T-cell (primary cell): ENCODE measurements at regions not wholly inside any gene's neighbourhood (a gene's known extent, or its start where the extent isn't known, plus 50 kb on each side); places are given as distances from the start of the nearest gene placed in this dataset.

ENCODE experiments used
- ATAC-seq, 4 experiments: fragments of 200-7000 bp in 3 of 4; fragments of 150-1000 bp in 1 of 4; cut with Tn5 transposase; replicated peaks in 1 of 4; 1 replicate in 3 of 4; 2 replicates in 1 of 4; pipeline ENCODE4 v1.10.0; 2021; ENCODE audit warnings: moderate library complexity in 3 of 4, mild to moderate bottlenecking in 2 of 4, moderate number of reproducible peaks in 1 of 4
- CTCF ChIA-PET, 2 donors: fragments of 300-600 bp; sonication (Branson Sonifier 250); formaldehyde crosslinking; loops; one replicate each; lab custom pipeline; 2022; ENCODE audit warnings: antibody characterized with exemption in 2 of 2; lab: Charles Lee
- POLR2A ChIA-PET, 2 donors: fragments of 300-600 bp; sonication (Branson Sonifier 250); formaldehyde crosslinking; loops; one replicate each; lab custom pipeline; 2022; ENCODE audit warnings: antibody characterized with exemption in 2 of 2; lab: Charles Lee
- DNase-seq, 35 experiments: peaks; one replicate each; pipeline versions ENCODE4 v3.0.0 to v3.0.0-alpha.2; 2013 to 2023
- H3K27ac ChIP-seq: one replicate; pipeline ENCODE4 v1.5.1; 2013; ENCODE audit warnings: low read length
- H3K27me3 ChIP-seq, 2 experiments: replicated peaks in 1 of 2; 1 replicate in 1 of 2; 2 replicates in 1 of 2; pipeline versions ENCODE4 v1.6.1 to v1.7.0; 2013; ENCODE audit warnings: low read length in 1 of 2, mixed read lengths in 1 of 2; ENCODE audit not compliant: control insufficient read depth in 2 of 2, insufficient read depth in 2 of 2; ENCODE audit errors: extremely low read depth in 1 of 2
- H3K36me3 ChIP-seq, 2 donors: 1 replicate in 1 of 2; 2 replicates in 1 of 2; pipeline versions ENCODE4 v1.6.1 to v1.7.0; 2013; ENCODE audit warnings: low read length in 1 of 2; ENCODE audit not compliant: control insufficient read depth in 2 of 2, insufficient read depth in 1 of 2; ENCODE audit errors: extremely low read depth in 1 of 2
- H3K4me1 ChIP-seq, 2 experiments: 1 replicate in 1 of 2; 2 replicates in 1 of 2; pipeline versions ENCODE4 v1.6.1 to v1.7.0; 2013; ENCODE audit warnings: low read length in 2 of 2, mixed read lengths in 1 of 2; ENCODE audit not compliant: insufficient read depth in 2 of 2, control insufficient read depth in 1 of 2; ENCODE audit errors: extremely low read depth in 1 of 2
- H3K4me3 ChIP-seq, 2 donors: 1 replicate in 1 of 2; 2 replicates in 1 of 2; pipeline versions ENCODE4 v1.5.1 to v1.7.0; 2013; ENCODE audit warnings: mild to moderate bottlenecking in 2 of 2, low read length in 1 of 2, moderate library complexity in 1 of 2; ENCODE audit not compliant: control insufficient read depth in 1 of 2; ENCODE audit errors: extremely low read depth in 1 of 2
- H3K9me3 ChIP-seq: 2 replicates; pipeline ENCODE4 v1.7.0; 2013
- H3K27ac Mint-ChIP-seq, 2 donors: one replicate each; pipeline ENCODE4 v1.8.0; 2020 to 2021; ENCODE audit warnings: mild to moderate bottlenecking in 2 of 2, mixed read lengths in 2 of 2
- H3K27me3 Mint-ChIP-seq, 2 donors: one replicate each; pipeline ENCODE4 v1.8.0; 2021 to 2022; ENCODE audit warnings: mixed read lengths in 2 of 2
- H3K36me3 Mint-ChIP-seq: one replicate; pipeline ENCODE4 v1.8.0; 2021; ENCODE audit warnings: mixed read lengths
- H3K4me1 Mint-ChIP-seq, 3 donors: one replicate each; pipeline ENCODE4 v1.8.0; 2020 to 2022; ENCODE audit warnings: mixed read lengths in 3 of 3, mild to moderate bottlenecking in 1 of 3
- H3K4me3 Mint-ChIP-seq, 3 donors: one replicate each; pipeline ENCODE4 v1.8.0; 2020 to 2022; ENCODE audit warnings: mild to moderate bottlenecking in 3 of 3, mixed read lengths in 3 of 3, moderate library complexity in 3 of 3
- H3K9me3 Mint-ChIP-seq, 3 donors: one replicate each; pipeline ENCODE4 v1.8.0; 2020 to 2022; ENCODE audit warnings: mixed read lengths in 3 of 3
- WGBS: methylation state at CpG from one replicate; pipeline ENCODE4 v1.1.5; 2013; ENCODE audit warnings: missing lambda C conversion rate; ENCODE audit not compliant: insufficient coverage; 5-methylcytosine and 5-hydroxymethylcytosine counted together

DNA sequence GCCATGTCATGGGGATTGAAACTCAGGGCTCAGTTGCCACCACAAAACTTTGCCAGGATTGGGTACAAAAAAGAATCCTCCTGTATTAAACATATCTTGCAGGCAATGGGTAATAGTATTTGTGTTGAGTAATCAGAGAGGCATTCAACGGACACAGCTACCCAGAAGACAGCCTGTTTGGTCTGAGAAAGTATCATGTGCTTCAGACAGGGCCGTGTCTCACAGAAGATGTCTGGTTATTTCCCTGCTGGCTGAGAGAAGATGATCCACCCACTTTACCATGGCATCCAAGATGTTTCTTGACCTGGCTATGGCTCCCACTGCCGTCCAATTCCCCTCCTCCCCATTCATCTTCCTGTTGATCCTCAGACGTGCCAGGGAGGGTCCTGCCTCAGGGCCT, 304.3 kb upstream of the XYLT1 start:
- H3K4me1 ChIP-seq = no peaks in the 10 kb centered on the region
- H3K36me3 ChIP-seq = no peaks in the 10 kb centered on the region
- Mint-ChIP-seq H3K36me3 (no peaks in the 10 kb centered on the region), H3K27ac (no peak overlapping the region), H3K4me3 (no peak overlapping the region), H3K4me1 (no peaks in the 10 kb centered on the region), H3K27me3 (peaks cover 16 to 25% of the 10 kb centered on the region in 2 donors), H3K9me3 (peaks cover 3 to 7% (median 4%) of the 10 kb centered on the region in 3 donors)
- ChIA-PET CTCF (no interaction called here), POLR2A (no interaction called here)
- WGBS = 61% methylated on average over 4 of the region's 4 CpGs
- peaks cover 0 to 8% of the 10 kb centered on the region in 2 experiments for H3K27me3 ChIP-seq
- H3K4me3 ChIP-seq = no peak overlapping the region
- no peak for ATAC-seq
- no peak overlapping the region for H3K27ac ChIP-seq
- DNase-seq = no peak
- no peaks in the 10 kb centered on the region for H3K9me3 ChIP-seq

DNA sequence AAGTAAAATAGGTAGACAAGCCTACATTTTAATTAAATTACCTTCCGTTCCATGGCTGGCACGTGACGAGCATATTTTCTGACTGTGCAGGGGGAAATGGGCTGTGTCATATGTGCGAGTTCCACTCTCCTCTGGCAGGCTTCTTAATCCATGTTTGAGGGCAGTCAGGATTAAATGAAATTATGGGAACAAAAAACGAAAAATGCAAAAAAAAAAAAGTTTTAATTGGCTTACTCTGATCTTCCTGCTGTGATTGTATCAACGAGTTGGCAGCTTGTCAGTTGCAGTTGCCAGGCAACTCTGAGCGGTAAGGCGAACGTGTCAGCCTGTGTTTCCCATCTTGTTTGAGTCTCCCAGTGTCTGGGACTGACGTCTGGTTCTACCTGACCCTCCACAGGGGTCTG, 302.9 kb upstream of the XYLT1 start:
- Histone ChIP-seq H3K4me1 (no peaks in the 10 kb centered on the region), H3K27me3 (peaks cover 0 to 8% of the 10 kb centered on the region in 2 experiments), H3K4me3 (no peak overlapping the region), H3K36me3 (no peaks in the 10 kb centered on the region), H3K27ac (no peak overlapping the region), H3K9me3 (no peaks in the 10 kb centered on the region)
- CTCF ChIA-PET = no interaction called here
- H3K36me3 Mint-ChIP-seq = no peaks in the 10 kb centered on the region
- peaks cover 16 to 25% of the 10 kb centered on the region in 2 donors for H3K27me3 Mint-ChIP-seq
- ATAC-seq (no peak), DNase-seq (no peak)
- POLR2A ChIA-PET = no interaction called here
- no peak overlapping the region for H3K27ac Mint-ChIP-seq
- WGBS = 57% methylated on average over 9 of the region's 10 CpGs
- peaks cover 3 to 14% (median 4%) of the 10 kb centered on the region in 3 donors for H3K9me3 Mint-ChIP-seq
- no peaks in the 10 kb centered on the region for H3K4me1 Mint-ChIP-seq
- no peak overlapping the region for H3K4me3 Mint-ChIP-seq

DNA sequence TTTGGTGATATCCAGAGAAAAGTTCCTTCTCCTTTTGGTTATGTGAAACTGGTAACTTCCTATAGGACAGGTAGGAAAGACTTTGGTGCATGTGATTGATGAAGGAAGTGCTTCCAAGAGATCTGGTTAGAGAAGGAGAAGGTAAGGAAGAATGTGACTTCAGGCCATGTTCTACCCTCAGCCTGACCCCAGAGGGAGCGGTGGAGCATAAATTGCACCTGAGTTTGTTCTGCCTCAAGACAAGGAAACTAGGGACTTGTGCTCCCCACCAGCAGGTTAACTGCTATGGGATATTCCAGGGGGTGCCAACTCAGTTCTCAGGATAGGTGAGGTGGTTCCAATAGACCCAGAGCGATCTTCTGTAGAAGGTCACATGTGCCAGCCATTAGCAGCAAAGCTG, 299.3 kb upstream of the XYLT1 start:
- ATAC-seq (no peak), DNase-seq (no peak)
- CTCF ChIA-PET = no interaction called here
- no peak overlapping the region for H3K27ac Mint-ChIP-seq
- H3K9me3 Mint-ChIP-seq = peaks cover 0 to 9% (median 0%) of the 10 kb centered on the region in 3 donors
- H3K4me1 ChIP-seq = no peaks in the 10 kb centered on the region
- H3K4me3 ChIP-seq = no peak overlapping the region
- no peaks in the 10 kb centered on the region for H3K9me3 ChIP-seq
- no peaks in the 10 kb centered on the region for H3K36me3 ChIP-seq
- POLR2A ChIA-PET = no interaction called here
- H3K27me3 Mint-ChIP-seq = peaks cover 6 to 17% of the 10 kb centered on the region in 2 donors
- H3K4me1 Mint-ChIP-seq = no peaks in the 10 kb centered on the region
- H3K27ac ChIP-seq = no peak overlapping the region
- no peaks in the 10 kb centered on the region for H3K36me3 Mint-ChIP-seq
- H3K4me3 Mint-ChIP-seq = no peak overlapping the region
- WGBS = 100% methylated on average over 1 of the region's 2 CpGs
- H3K27me3 ChIP-seq = peaks cover 0 to 4% of the 10 kb centered on the region in 2 experiments

- DNase-seq (no peak), ATAC-seq (no peak)
- Histone ChIP-seq H3K9me3 (no peaks in the 10 kb centered on the region), H3K27ac (no peak overlapping the region), H3K36me3 (no peaks in the 10 kb centered on the region), H3K4me3 (no peak overlapping the region), H3K4me1 (no peaks in the 10 kb centered on the region), H3K27me3 (peaks cover 0 to 3% of the 10 kb centered on the region in 2 experiments)
- ChIA-PET CTCF (no interaction called here), POLR2A (no interaction called here)
- no peaks in the 10 kb centered on the region for H3K36me3 Mint-ChIP-seq
- H3K4me3 Mint-ChIP-seq = no peak overlapping the region
- H3K27me3 Mint-ChIP-seq = peaks cover 6 to 13% of the 10 kb centered on the region in 2 donors
- peaks cover 0 to 9% (median 0%) of the 10 kb centered on the region in 3 donors for H3K9me3 Mint-ChIP-seq
- no peaks in the 10 kb centered on the region for H3K4me1 Mint-ChIP-seq
- no peak overlapping the region for H3K27ac Mint-ChIP-seq
- WGBS = no CpG with 5 or more reads among the region's 1 CpG
These were observed 298.3 kb upstream of the XYLT1 start for GRCh38 chr16:17769065-17769464.

DNA sequence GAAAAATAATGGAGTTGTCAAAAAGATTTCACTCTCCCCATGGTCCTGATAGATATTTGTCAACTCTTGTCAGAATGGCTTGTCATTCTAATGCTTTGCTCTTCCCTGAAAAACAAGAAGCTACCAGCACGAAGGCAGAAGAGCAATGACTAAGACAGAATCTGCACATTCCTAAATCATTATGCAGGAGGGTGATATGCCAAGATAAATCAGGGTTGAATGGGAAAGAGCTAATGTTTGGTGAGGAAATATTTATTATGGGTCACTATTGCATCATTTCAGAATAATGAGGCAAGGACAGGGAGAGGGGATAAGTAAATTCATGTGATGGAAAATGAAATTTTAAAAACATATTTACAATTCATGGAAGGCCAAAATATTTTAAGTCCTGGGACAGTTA, 297.5 kb upstream of the XYLT1 start:
- no peak overlapping the region for H3K27ac Mint-ChIP-seq

DNA sequence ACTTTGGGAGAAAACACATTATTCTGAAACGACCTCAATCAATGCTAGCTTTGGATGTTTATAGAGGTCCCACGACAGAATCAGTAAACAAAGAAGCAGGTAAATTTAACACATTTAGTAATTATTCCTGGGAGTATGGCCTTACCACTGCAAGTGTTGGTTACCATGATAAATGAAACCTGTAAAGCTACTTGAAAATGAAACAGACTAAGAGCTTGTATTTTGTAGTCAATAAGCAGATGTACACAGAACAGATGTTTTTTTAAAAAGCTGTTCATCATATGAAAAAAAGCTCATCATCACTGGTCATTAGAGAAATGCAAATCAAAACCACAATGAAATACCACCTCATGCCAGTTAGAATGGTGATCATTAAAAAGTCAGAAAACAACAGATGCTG, 295.3 kb upstream of the XYLT1 start:
- ChIA-PET CTCF (no interaction called here), POLR2A (no interaction called here)
- Histone ChIP-seq H3K4me1 (no peaks in the 10 kb centered on the region), H3K27me3 (no peaks in the 10 kb centered on the region), H3K4me3 (no peak overlapping the region), H3K27ac (no peak overlapping the region), H3K36me3 (no peaks in the 10 kb centered on the region), H3K9me3 (no peaks in the 10 kb centered on the region)
- Mint-ChIP-seq H3K4me3 (no peak overlapping the region), H3K9me3 (peaks cover 0 to 9% (median 0%) of the 10 kb centered on the region in 3 donors), H3K36me3 (no peaks in the 10 kb centered on the region), H3K27ac (no peak overlapping the region), H3K4me1 (no peaks in the 10 kb centered on the region), H3K27me3 (peaks cover 8 to 13% of the 10 kb centered on the region in 2 donors)
- no CpG with 5 or more reads among the region's 2 CpGs for WGBS
- ATAC-seq = no peak
- DNase-seq = no peak

More for the DNA sequence above, 297.5 kb upstream of the XYLT1 start:
- ChIA-PET CTCF (interaction anchor here in 1 of 2 donors (0.7 kb wide), 1 partner anchor 670 kb away, joined by 4 read pairs; no protein-coding TSS in a partner anchor), POLR2A (no interaction called here)
- no CpG with 5 or more reads among the region's 1 CpG for WGBS
- no peak for ATAC-seq
- H3K4me3 ChIP-seq = no peak overlapping the region
- Mint-ChIP-seq H3K27me3 (peaks cover 9% of the 10 kb centered on the region in 2 donors), H3K9me3 (peaks cover 0 to 9% (median 0%) of the 10 kb centered on the region in 3 donors), H3K36me3 (no peaks in the 10 kb centered on the region), H3K4me3 (no peak overlapping the region), H3K4me1 (no peaks in the 10 kb centered on the region)
- H3K4me1 ChIP-seq = no peaks in the 10 kb centered on the region
- H3K9me3 ChIP-seq = no peaks in the 10 kb centered on the region
- H3K27ac ChIP-seq = no peak overlapping the region
- H3K27me3 ChIP-seq = no peaks in the 10 kb centered on the region
- no peaks in the 10 kb centered on the region for H3K36me3 ChIP-seq
- DNase-seq = no peak
